Activated T-helper 17 cell treated with anti-CD3 and anti-CD28 coated beads, Interleukin-2, amount 50 U/mL, for 72 hours (primary cell): ENCODE measurements at regions not wholly inside any gene's neighbourhood (a gene's known extent, or its start where the extent isn't known, plus 50 kb on each side); places are given as distances from the start of the nearest gene placed in this dataset.

ENCODE experiments used
- ATAC-seq: fragments of 150-1000 bp; cut with Tn5 transposase; replicated peaks from 2 replicates; pipeline ENCODE4 v1.10.0; 2021; ENCODE audit warnings: mild to moderate bottlenecking, moderate library complexity
- H3K27ac Mint-ChIP-seq: one replicate; pipeline ENCODE4 v1.8.0; 2022; ENCODE audit warnings: mixed read lengths
- H3K27me3 Mint-ChIP-seq: one replicate; pipeline ENCODE4 v1.8.0; 2022; ENCODE audit warnings: mixed read lengths
- H3K36me3 Mint-ChIP-seq: one replicate; pipeline ENCODE4 v1.8.0; 2022; ENCODE audit warnings: low read depth, mild to moderate bottlenecking, mixed read lengths
- H3K4me1 Mint-ChIP-seq: one replicate; pipeline ENCODE4 v1.8.0; 2022; ENCODE audit warnings: mixed read lengths
- H3K4me3 Mint-ChIP-seq: one replicate; pipeline ENCODE4 v1.8.0; 2022; ENCODE audit warnings: mild to moderate bottlenecking, mixed read lengths
- H3K9me3 Mint-ChIP-seq: one replicate; pipeline ENCODE4 v1.8.0; 2022; ENCODE audit warnings: mixed read lengths

GRCh38 chr3:170737498-170738162 is 132.4 kb downstream of the RPL22L1 start:
- Mint-ChIP-seq H3K27ac (no peak overlapping the region), H3K27me3 (peaks cover 22% of the 10 kb centered on the region), H3K4me1 (no peaks in the 10 kb centered on the region), H3K9me3 (no peaks in the 10 kb centered on the region), H3K4me3 (no peak overlapping the region), H3K36me3 (no peaks in the 10 kb centered on the region)
- ATAC-seq = no peak

- H3K4me3 Mint-ChIP-seq = no peak overlapping the region
- no peak for ATAC-seq
- H3K27ac Mint-ChIP-seq = no peak overlapping the region
- H3K27me3 Mint-ChIP-seq = peaks cover 25% of the 10 kb centered on the region
- no peaks in the 10 kb centered on the region for H3K9me3 Mint-ChIP-seq
- H3K36me3 Mint-ChIP-seq = no peaks in the 10 kb centered on the region
- no peaks in the 10 kb centered on the region for H3K4me1 Mint-ChIP-seq
Measured at GRCh38 chr3:170735821-170736220, 134.2 kb downstream of the RPL22L1 start.

GRCh38 chr3:170734735-170735065 is 135.3 kb downstream of the RPL22L1 start:
- Mint-ChIP-seq H3K36me3 (no peaks in the 10 kb centered on the region), H3K27me3 (peaks cover 16% of the 10 kb centered on the region), H3K27ac (no peak overlapping the region), H3K4me1 (no peaks in the 10 kb centered on the region), H3K9me3 (no peaks in the 10 kb centered on the region), H3K4me3 (no peak overlapping the region)
- no peak for ATAC-seq

- H3K9me3 Mint-ChIP-seq = no peaks in the 10 kb centered on the region
- H3K4me3 Mint-ChIP-seq = no peak overlapping the region
- no peak overlapping the region for H3K27ac Mint-ChIP-seq
- no peaks in the 10 kb centered on the region for H3K36me3 Mint-ChIP-seq
- H3K27me3 Mint-ChIP-seq = peaks cover 14% of the 10 kb centered on the region
- H3K4me1 Mint-ChIP-seq = no peaks in the 10 kb centered on the region
- no peak for ATAC-seq
Measured at GRCh38 chr3:170734043-170734734, 135.8 kb downstream of the RPL22L1 start.

GRCh38 chr3:170732660-170733245 is 137.2 kb downstream of the RPL22L1 start:
- H3K9me3 Mint-ChIP-seq = no peaks in the 10 kb centered on the region
- peaks cover 14% of the 10 kb centered on the region for H3K27me3 Mint-ChIP-seq
- ATAC-seq = no peak
- H3K4me1 Mint-ChIP-seq = no peaks in the 10 kb centered on the region
- no peak overlapping the region for H3K27ac Mint-ChIP-seq
- no peaks in the 10 kb centered on the region for H3K36me3 Mint-ChIP-seq
- H3K4me3 Mint-ChIP-seq = no peak overlapping the region

- Mint-ChIP-seq H3K36me3 (no peaks in the 10 kb centered on the region), H3K9me3 (no peaks in the 10 kb centered on the region), H3K27ac (no peak overlapping the region), H3K4me3 (no peak overlapping the region), H3K4me1 (no peaks in the 10 kb centered on the region), H3K27me3 (peaks cover 14% of the 10 kb centered on the region)
- no peak for ATAC-seq
Measured at GRCh38 chr3:170731281-170731680, 138.7 kb downstream of the RPL22L1 start.

GRCh38 chr3:170730071-170730812 is 139.8 kb downstream of the RPL22L1 start:
- H3K36me3 Mint-ChIP-seq = no peaks in the 10 kb centered on the region
- peaks cover 14% of the 10 kb centered on the region for H3K27me3 Mint-ChIP-seq
- no peak overlapping the region for H3K4me3 Mint-ChIP-seq
- H3K9me3 Mint-ChIP-seq = no peaks in the 10 kb centered on the region
- no peak overlapping the region for H3K27ac Mint-ChIP-seq
- no peak for ATAC-seq
- H3K4me1 Mint-ChIP-seq = no peaks in the 10 kb centered on the region

GRCh38 chr3:170728181-170728580 is 141.8 kb downstream of the RPL22L1 start:
- Mint-ChIP-seq H3K9me3 (no peaks in the 10 kb centered on the region), H3K27me3 (peaks cover 3% of the 10 kb centered on the region), H3K4me3 (no peak overlapping the region), H3K4me1 (no peaks in the 10 kb centered on the region), H3K27ac (no peak overlapping the region), H3K36me3 (no peaks in the 10 kb centered on the region)
- ATAC-seq = no peak

- ATAC-seq = no peak
- Mint-ChIP-seq H3K4me3 (no peak overlapping the region), H3K9me3 (no peaks in the 10 kb centered on the region), H3K27ac (no peak overlapping the region), H3K27me3 (peaks cover 3% of the 10 kb centered on the region), H3K36me3 (no peaks in the 10 kb centered on the region), H3K4me1 (no peaks in the 10 kb centered on the region)
Measured at GRCh38 chr3:170727754-170728153, 141.9 kb upstream of the SLC7A14 start.

GRCh38 chr3:170726976-170727661 is 141.2 kb upstream of the SLC7A14 start:
- peak; percentile 27 for ATAC-seq
- no peaks in the 10 kb centered on the region for H3K9me3 Mint-ChIP-seq
- no peaks in the 10 kb centered on the region for H3K4me1 Mint-ChIP-seq
- no peak overlapping the region for H3K27ac Mint-ChIP-seq
- H3K4me3 Mint-ChIP-seq = no peak overlapping the region
- H3K27me3 Mint-ChIP-seq = peaks cover 3% of the 10 kb centered on the region
- no peaks in the 10 kb centered on the region for H3K36me3 Mint-ChIP-seq

GRCh38 chr3:170725285-170725731 is 139.4 kb upstream of the SLC7A14 start:
- no peaks in the 10 kb centered on the region for H3K9me3 Mint-ChIP-seq
- H3K27me3 Mint-ChIP-seq = no peaks in the 10 kb centered on the region
- H3K36me3 Mint-ChIP-seq = no peaks in the 10 kb centered on the region
- no peak overlapping the region for H3K27ac Mint-ChIP-seq
- no peak overlapping the region for H3K4me3 Mint-ChIP-seq
- ATAC-seq = no peak
- H3K4me1 Mint-ChIP-seq = no peaks in the 10 kb centered on the region

GRCh38 chr3:170724599-170725280 is 138.9 kb upstream of the SLC7A14 start:
- Mint-ChIP-seq H3K9me3 (no peaks in the 10 kb centered on the region), H3K36me3 (no peaks in the 10 kb centered on the region), H3K27ac (no peak overlapping the region), H3K27me3 (no peaks in the 10 kb centered on the region), H3K4me1 (no peaks in the 10 kb centered on the region), H3K4me3 (no peak overlapping the region)
- ATAC-seq = no peak

GRCh38 chr3:170723241-170723640 is 137.4 kb upstream of the SLC7A14 start:
- Mint-ChIP-seq H3K9me3 (no peaks in the 10 kb centered on the region), H3K27me3 (peaks cover 3% of the 10 kb centered on the region)
- ATAC-seq = no peak

GRCh38 chr3:170721563-170721962 is 135.7 kb upstream of the SLC7A14 start:
- H3K9me3 Mint-ChIP-seq = no peaks in the 10 kb centered on the region
- H3K4me1 Mint-ChIP-seq = no peaks in the 10 kb centered on the region
- no peak overlapping the region for H3K27ac Mint-ChIP-seq
- H3K27me3 Mint-ChIP-seq = peaks cover 13% of the 10 kb centered on the region
- H3K36me3 Mint-ChIP-seq = no peaks in the 10 kb centered on the region
- no peak overlapping the region for H3K4me3 Mint-ChIP-seq
- ATAC-seq = no peak

More at GRCh38 chr3:170723241-170723640, 137.4 kb upstream of the SLC7A14 start:
- no peak overlapping the region for H3K4me3 Mint-ChIP-seq
- H3K4me1 Mint-ChIP-seq = no peaks in the 10 kb centered on the region
- H3K27ac Mint-ChIP-seq = no peak overlapping the region
- H3K36me3 Mint-ChIP-seq = no peaks in the 10 kb centered on the region
